Calu3 (cell line): ENCODE measurements at regions not wholly inside any gene's neighbourhood (a gene's known extent, or its start where the extent isn't known, plus 50 kb on each side); places are given as distances from the start of the nearest gene placed in this dataset.

Source experiments
- BruUV-seq: library from RNA; stranded (reverse); fragments of 400-500 nt; replicated peaks from 2 replicates; lab custom pipeline; 2021; lab: Mats Ljungman, UMichigan
- CTCF ChIA-PET: fragments of 300-600 bp; sonication (Branson Sonifier 250); formaldehyde crosslinking; loops from one replicate; lab custom pipeline; 2022; ENCODE audit warnings: antibody characterized with exemption; lab: Charles Lee
- DNase-seq: peaks from one replicate; pipeline ENCODE4 v3.0.0; 2022
- H3K27ac Mint-ChIP-seq: one replicate; pipeline ENCODE4 v1.8.0; 2022; ENCODE audit warnings: mixed read lengths; ENCODE audit not compliant: unreplicated experiment
- H3K27me3 Mint-ChIP-seq: one replicate; pipeline ENCODE4 v1.8.0; 2022; ENCODE audit warnings: mixed read lengths; ENCODE audit not compliant: unreplicated experiment
- H3K36me3 Mint-ChIP-seq: one replicate; pipeline ENCODE4 v1.8.0; 2022; ENCODE audit warnings: mild to moderate bottlenecking, moderate library complexity, mixed read lengths; ENCODE audit not compliant: insufficient read depth, unreplicated experiment
- H3K4me1 Mint-ChIP-seq: one replicate; pipeline ENCODE4 v1.8.0; 2022; ENCODE audit warnings: mild to moderate bottlenecking, low read depth, mixed read lengths; ENCODE audit not compliant: unreplicated experiment
- H3K4me3 Mint-ChIP-seq: one replicate; pipeline ENCODE4 v1.8.0; 2022; ENCODE audit warnings: mild to moderate bottlenecking, low read depth, moderate library complexity, mixed read lengths; ENCODE audit not compliant: unreplicated experiment
- H3K9me3 Mint-ChIP-seq: one replicate; pipeline ENCODE4 v1.8.0; 2022; ENCODE audit warnings: low read depth, mixed read lengths; ENCODE audit not compliant: unreplicated experiment
- intact Hi-C: fragments of 100-400 bp; cut with micrococcal nuclease; formaldehyde crosslinking; loops from one replicate; pipeline ENCODE4 v1.10.0; 2022; ENCODE audit not compliant: unreplicated experiment
- TF ChIP-seq, protein P1 (sequence below): fragments of 200-600 bp; IDR thresholded peaks from one replicate; pipeline ENCODE4 v1.8.0; 2022; ENCODE audit warnings: antibody characterized with exemption; ENCODE audit not compliant: unreplicated experiment

DNA sequence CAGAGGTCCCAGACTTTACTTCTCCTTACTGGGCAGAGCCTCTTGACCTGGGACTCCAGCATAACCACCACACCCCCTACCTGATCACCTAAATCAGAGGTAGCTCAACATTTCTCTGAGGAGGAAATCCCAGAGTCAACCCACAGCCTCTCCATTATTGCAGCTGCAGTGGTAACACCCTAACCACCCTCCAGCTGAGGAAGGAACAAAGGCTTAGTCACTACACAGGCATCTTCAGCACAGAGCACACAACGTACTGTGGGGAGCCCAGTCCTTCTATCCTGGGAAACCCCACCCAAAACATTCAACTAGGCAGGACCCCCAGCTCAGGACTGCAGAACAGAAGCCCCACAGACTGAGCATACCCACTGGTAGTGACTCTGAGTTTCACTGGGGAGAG lies 824.7 kb upstream of the SLITRK5 start:
- CTCF ChIA-PET: no interaction called here
- Mint-ChIP-seq H3K36me3 (no peaks in the 10 kb centered on the region), H3K27ac (no peak overlapping the region), H3K9me3 (peaks cover 2% of the 10 kb centered on the region), H3K27me3 (no peaks in the 10 kb centered on the region), H3K4me1 (no peaks in the 10 kb centered on the region), H3K4me3 (no peak overlapping the region)
- no TSS peak for BruUV-seq
- TF ChIP-seq, protein P1, sequence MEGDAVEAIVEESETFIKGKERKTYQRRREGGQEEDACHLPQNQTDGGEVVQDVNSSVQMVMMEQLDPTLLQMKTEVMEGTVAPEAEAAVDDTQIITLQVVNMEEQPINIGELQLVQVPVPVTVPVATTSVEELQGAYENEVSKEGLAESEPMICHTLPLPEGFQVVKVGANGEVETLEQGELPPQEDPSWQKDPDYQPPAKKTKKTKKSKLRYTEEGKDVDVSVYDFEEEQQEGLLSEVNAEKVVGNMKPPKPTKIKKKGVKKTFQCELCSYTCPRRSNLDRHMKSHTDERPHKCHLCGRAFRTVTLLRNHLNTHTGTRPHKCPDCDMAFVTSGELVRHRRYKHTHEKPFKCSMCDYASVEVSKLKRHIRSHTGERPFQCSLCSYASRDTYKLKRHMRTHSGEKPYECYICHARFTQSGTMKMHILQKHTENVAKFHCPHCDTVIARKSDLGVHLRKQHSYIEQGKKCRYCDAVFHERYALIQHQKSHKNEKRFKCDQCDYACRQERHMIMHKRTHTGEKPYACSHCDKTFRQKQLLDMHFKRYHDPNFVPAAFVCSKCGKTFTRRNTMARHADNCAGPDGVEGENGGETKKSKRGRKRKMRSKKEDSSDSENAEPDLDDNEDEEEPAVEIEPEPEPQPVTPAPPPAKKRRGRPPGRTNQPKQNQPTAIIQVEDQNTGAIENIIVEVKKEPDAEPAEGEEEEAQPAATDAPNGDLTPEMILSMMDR: no peak
- no peak for DNase-seq
- intact Hi-C loops: no loop called here

DNA sequence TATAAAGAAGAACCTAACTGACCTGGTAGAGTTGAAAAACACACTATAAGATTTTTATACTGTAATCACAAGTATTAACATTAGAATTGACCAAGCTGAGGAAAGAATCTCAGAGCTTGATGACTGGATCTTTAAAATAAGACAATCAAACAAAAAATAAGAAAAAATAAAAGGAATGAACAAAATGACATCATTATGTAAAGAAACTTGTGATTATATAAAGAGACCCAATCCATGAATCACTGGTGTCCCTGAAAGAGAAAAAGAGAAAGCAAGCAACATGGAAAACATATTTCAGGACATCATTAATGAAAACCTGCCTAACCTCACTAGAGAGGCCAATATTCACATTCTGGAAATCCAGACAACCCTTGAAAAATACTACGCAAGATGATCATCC lies 822.5 kb upstream of the SLITRK5 start:
- DNase-seq: no peak
- no TSS peak for BruUV-seq
- CTCF ChIA-PET: no interaction called here
- H3K9me3 Mint-ChIP-seq: peaks cover 2% of the 10 kb centered on the region
- H3K27ac Mint-ChIP-seq: no peak overlapping the region
- TF ChIP-seq, protein P1: no peak
- H3K4me1 Mint-ChIP-seq: no peaks in the 10 kb centered on the region
- no peak overlapping the region for H3K4me3 Mint-ChIP-seq
- no peaks in the 10 kb centered on the region for H3K36me3 Mint-ChIP-seq
- no peaks in the 10 kb centered on the region for H3K27me3 Mint-ChIP-seq
- intact Hi-C loops: no loop called here

DNA sequence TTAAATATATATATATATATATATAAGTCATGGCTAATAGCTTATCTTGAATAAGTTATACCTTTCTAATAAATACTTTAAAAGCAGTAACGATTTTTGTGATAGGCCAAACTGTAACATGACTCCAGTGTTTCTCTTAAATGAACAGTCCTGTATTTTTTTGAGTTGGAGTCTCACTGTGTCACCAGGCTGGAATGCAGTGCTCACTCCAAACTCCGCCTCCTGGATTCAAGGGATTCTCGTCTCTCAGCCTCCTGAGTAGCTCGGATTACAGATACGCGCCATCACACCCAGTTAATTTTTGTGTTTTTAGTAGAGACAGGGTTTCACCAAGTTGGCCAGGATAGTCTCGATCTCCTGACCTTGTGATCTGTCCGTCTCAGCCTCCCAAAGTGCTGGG lies 814.2 kb upstream of the SLITRK5 start:
- CTCF ChIA-PET: no interaction called here

DNA sequence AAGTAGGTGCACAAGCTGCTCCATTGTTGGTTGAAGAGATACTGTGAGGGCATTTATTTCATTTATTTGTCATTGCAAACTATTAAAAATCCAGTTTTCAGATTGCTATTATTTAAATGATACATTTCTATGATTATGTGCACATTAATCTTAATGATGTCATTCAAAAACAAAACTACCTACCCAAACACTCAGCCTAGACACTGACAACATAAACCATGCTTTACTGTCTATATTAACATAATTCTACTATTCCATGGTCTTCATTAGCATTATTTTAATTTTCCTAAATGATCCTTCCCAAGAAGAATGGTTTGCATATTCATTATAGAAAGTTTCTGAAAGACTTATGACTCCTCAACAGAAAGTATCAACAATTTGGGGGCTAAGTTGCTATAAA lies 813.0 kb upstream of the SLITRK5 start:
- Mint-ChIP-seq H3K27ac (no peak overlapping the region), H3K4me3 (no peak overlapping the region), H3K9me3 (peaks cover 3% of the 10 kb centered on the region), H3K4me1 (no peaks in the 10 kb centered on the region), H3K27me3 (no peaks in the 10 kb centered on the region), H3K36me3 (no peaks in the 10 kb centered on the region)
- BruUV-seq: no TSS peak
- TF ChIP-seq, protein P1: no peak
- DNase-seq: no peak
- CTCF ChIA-PET: no interaction called here
- intact Hi-C loops: no loop called here

More for the DNA sequence above, 814.2 kb upstream of the SLITRK5 start:
- Mint-ChIP-seq H3K4me1 (no peaks in the 10 kb centered on the region), H3K9me3 (peaks cover 3% of the 10 kb centered on the region), H3K27me3 (no peaks in the 10 kb centered on the region), H3K4me3 (no peak overlapping the region), H3K27ac (no peak overlapping the region), H3K36me3 (no peaks in the 10 kb centered on the region)
- intact Hi-C loops: no loop called here
- TF ChIP-seq, protein P1: no peak
- DNase-seq: no peak
- BruUV-seq: no TSS peak
